Gastrocnemius medialis (tissue), 4 donors: ENCODE measurements at regions not wholly inside any gene's neighbourhood (a gene's known extent, or its start where the extent isn't known, plus 50 kb on each side); places are given as distances from the start of the nearest gene placed in this dataset.

Source experiments
- POLR2A ChIP-seq, 2 donors: fragments of 450-650 bp; IDR thresholded peaks; one replicate each; pipeline ENCODE4 v1.6.1; 2017; ENCODE audit warnings: antibody characterized with exemption in 2 of 2, mild to moderate bottlenecking in 2 of 2, moderate library complexity in 2 of 2
- TF ChIP-seq, protein P1 (sequence below), 5 experiments: fragments of 450-650 bp in 3 of 5; fragments of 200-600 bp in 2 of 5; sonication (generic) in 2 of 5; IDR thresholded peaks in 4 of 5; conservative IDR thresholded peaks in 1 of 5; 1 replicate in 4 of 5; 2 replicates in 1 of 5; pipeline ENCODE4 v1.5.1; 2016 to 2019; ENCODE audit warnings: antibody characterized with exemption in 5 of 5, mild to moderate bottlenecking in 3 of 5, moderate library complexity in 3 of 5

DNA sequence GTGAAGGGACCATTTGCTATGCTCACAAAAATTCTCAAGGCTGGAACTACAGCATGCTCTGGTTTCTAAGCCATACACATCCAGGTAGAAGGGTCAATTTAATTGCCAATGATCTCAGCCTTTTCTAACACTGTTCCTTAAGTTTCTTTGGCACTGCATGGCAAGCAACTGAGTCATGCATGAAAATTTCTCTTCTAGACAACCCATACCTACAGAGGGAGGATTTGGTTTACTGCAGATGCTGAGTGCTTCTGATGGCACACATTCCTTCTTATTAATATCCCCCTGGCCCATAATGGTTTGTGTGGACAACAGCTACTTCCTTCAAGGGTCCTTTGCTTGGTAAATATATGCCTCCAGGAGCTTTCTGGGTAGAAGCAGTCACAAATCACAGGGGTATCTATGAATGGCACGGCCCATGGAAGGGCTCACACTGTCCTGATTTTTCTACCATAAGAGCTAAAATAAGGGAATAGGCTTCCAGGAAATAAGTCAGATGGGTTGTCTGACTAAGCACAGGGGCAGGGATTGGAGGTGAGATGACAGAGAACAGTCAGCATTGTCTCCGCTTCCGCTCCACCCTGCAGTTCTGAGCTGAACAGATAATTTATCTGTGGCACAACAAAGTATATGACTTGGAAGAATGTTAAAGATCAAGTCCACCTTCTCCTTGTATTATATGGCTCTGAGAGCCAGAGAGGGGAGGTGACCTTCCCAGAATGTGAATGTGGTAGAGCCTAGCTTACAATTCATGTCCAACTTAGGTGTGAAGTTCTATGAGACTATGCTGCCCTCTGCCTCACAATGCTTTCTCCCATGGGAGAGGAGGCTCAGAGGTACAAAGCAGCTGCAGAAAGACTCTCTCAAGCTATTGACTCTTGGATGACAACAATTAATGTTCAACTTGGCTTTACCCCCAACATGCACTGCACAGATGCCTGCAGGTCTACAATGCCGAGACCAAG lies 199.2 kb upstream of the TNP1 start:
- TF ChIP-seq, protein P1, sequence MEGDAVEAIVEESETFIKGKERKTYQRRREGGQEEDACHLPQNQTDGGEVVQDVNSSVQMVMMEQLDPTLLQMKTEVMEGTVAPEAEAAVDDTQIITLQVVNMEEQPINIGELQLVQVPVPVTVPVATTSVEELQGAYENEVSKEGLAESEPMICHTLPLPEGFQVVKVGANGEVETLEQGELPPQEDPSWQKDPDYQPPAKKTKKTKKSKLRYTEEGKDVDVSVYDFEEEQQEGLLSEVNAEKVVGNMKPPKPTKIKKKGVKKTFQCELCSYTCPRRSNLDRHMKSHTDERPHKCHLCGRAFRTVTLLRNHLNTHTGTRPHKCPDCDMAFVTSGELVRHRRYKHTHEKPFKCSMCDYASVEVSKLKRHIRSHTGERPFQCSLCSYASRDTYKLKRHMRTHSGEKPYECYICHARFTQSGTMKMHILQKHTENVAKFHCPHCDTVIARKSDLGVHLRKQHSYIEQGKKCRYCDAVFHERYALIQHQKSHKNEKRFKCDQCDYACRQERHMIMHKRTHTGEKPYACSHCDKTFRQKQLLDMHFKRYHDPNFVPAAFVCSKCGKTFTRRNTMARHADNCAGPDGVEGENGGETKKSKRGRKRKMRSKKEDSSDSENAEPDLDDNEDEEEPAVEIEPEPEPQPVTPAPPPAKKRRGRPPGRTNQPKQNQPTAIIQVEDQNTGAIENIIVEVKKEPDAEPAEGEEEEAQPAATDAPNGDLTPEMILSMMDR (IDR thresholded peaks at IDR 0.05 in 4 of 5, conservative IDR thresholded peaks at IDR 0.05 in 1 of 5), result no peak
- no peak for TF ChIP-seq POLR2A (IDR thresholded peaks at IDR 0.05)
